ENCODE measurements at regions not wholly inside any gene's neighbourhood (a gene's known extent, or its start where the extent isn't known, plus 50 kb on each side); places are given as distances from the start of the nearest gene placed in this dataset.

- TF ChIP-seq CTCF (IDR thresholded peaks at IDR 0.05; ENCODE audit: low read length), result no peak
- no peak for TF ChIP-seq EZH2 (IDR thresholded peaks at IDR 0.05; ENCODE audit: borderline replicate concordance, low read length)
These were observed 67.5 kb upstream of the ATP12A start for GRCh38 chr13:24612726-24613125.
